ENCODE measurements at regions not wholly inside any gene's neighbourhood (a gene's known extent, or its start where the extent isn't known, plus 50 kb on each side); places are given as distances from the start of the nearest gene placed in this dataset.
"Not testable (repeated sequence)": the region's sequence is repeated elsewhere in the genome, so short reads cannot be mapped to it uniquely, and the experiment has no call there.

DNA sequence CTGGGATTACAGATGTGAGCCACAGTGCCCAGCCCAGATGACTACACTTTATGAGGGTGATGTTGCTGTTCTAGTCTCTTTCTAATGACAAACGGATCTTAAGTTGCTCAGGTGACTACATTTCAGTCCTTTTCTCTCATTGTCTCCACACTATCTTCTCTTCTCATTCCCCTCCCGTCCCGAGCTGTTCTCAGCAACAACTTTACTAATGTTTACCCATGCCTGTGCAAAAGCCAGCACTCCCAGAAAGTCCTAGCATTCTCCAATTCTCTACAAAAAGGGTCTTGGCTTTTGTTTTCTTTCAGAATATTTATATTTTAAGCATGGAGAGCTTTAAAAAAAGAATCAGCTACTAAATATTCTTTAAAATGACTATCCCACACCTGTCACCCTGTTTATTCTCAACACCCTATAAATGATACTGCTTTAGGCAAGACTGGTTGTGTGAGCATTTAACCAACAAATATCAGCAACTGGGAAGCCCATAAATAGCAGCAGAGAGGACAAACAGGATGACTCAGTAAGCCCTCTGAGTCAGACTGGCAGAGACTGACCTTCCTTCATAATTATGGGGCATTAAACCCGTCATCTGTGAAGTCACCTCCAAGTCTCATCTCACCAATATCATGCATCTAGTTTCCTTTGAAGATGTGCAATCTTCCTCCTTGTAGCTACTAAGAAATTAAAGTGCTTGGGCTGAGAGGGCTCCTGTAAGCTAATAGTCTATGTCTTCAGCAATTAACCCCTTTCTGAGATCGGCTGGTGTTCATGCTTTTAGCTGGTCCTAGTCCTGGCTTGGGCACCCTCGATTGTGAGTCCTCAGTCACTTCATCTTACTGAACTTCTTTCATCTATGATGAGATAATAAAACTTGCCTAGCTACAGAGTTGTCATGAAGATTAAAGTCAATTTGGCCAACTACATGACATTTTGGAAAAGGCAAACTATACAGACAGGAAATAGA lies 72.6 kb upstream of the KIF2A start:
- TF ChIP-seq POLR2A (IDR thresholded peaks at IDR 0.05; ENCODE audit: low read length); CEBPB (IDR thresholded peaks at IDR 0.05); RNF2 (IDR thresholded peaks at IDR 0.05; ENCODE audit: borderline replicate concordance, low read depth); EP300 (IDR thresholded peaks at IDR 0.05); RFX5 (IDR thresholded peaks at IDR 0.05); SMC3 (IDR thresholded peaks at IDR 0.05); CHD2 (IDR thresholded peaks at IDR 0.05; ENCODE audit: low read length, partially characterized antibody); MYC (IDR thresholded peaks at IDR 0.05; ENCODE audit: borderline replicate concordance, low read length); MAZ (IDR thresholded peaks at IDR 0.05; ENCODE audit: borderline replicate concordance, low read depth, low read length); RAD21 (conservative IDR thresholded peaks at IDR 0.05 in 1 of 2, IDR thresholded peaks at IDR 0.05 in 1 of 2); SREBF2 (IDR thresholded peaks at IDR 0.05): not testable (repeated sequence)
- TF ChIP-seq, protein P1, sequence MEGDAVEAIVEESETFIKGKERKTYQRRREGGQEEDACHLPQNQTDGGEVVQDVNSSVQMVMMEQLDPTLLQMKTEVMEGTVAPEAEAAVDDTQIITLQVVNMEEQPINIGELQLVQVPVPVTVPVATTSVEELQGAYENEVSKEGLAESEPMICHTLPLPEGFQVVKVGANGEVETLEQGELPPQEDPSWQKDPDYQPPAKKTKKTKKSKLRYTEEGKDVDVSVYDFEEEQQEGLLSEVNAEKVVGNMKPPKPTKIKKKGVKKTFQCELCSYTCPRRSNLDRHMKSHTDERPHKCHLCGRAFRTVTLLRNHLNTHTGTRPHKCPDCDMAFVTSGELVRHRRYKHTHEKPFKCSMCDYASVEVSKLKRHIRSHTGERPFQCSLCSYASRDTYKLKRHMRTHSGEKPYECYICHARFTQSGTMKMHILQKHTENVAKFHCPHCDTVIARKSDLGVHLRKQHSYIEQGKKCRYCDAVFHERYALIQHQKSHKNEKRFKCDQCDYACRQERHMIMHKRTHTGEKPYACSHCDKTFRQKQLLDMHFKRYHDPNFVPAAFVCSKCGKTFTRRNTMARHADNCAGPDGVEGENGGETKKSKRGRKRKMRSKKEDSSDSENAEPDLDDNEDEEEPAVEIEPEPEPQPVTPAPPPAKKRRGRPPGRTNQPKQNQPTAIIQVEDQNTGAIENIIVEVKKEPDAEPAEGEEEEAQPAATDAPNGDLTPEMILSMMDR (IDR thresholded peaks at IDR 0.05), result not testable (repeated sequence)
- TF ChIP-seq, protein P2, sequence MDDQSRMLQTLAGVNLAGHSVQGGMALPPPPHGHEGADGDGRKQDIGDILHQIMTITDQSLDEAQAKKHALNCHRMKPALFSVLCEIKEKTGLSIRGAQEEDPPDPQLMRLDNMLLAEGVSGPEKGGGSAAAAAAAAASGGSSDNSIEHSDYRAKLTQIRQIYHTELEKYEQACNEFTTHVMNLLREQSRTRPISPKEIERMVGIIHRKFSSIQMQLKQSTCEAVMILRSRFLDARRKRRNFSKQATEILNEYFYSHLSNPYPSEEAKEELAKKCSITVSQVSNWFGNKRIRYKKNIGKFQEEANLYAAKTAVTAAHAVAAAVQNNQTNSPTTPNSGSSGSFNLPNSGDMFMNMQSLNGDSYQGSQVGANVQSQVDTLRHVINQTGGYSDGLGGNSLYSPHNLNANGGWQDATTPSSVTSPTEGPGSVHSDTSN (IDR thresholded peaks at IDR 0.05), result not testable (repeated sequence)
